ENCODE measurements at regions not wholly inside any gene's neighbourhood (a gene's known extent, or its start where the extent isn't known, plus 50 kb on each side); places are given as distances from the start of the nearest gene placed in this dataset.

GRCh38 chr1:87939444-87939843 lies 610.8 kb downstream of the LMO4 start:
- DNase-seq (ENCODE audit: low read depth): peak; percentile 27
- no peak overlapping the region for H3K4me3 ChIP-seq (ENCODE audit: low read depth, low read length)
- TF ChIP-seq CTCF (IDR thresholded peaks at IDR 0.05; ENCODE audit: insufficient read depth, low read depth, low read length): no peak

- H3K4me3 ChIP-seq (ENCODE audit: low read depth, low read length): no peak overlapping the region
- TF ChIP-seq CTCF (IDR thresholded peaks at IDR 0.05; ENCODE audit: insufficient read depth, low read depth, low read length): no peak
- DNase-seq (ENCODE audit: low read depth): no peak
Measured at GRCh38 chr1:87940421-87940820, 611.7 kb downstream of the LMO4 start.

- no peak for TF ChIP-seq CTCF (IDR thresholded peaks at IDR 0.05; ENCODE audit: insufficient read depth, low read depth, low read length)
- no peak overlapping the region for H3K4me3 ChIP-seq (ENCODE audit: low read depth, low read length)
- no peak for DNase-seq (ENCODE audit: low read depth)
Measured at GRCh38 chr1:87941337-87941946, 612.8 kb downstream of the LMO4 start.

- no peak for TF ChIP-seq CTCF (IDR thresholded peaks at IDR 0.05; ENCODE audit: insufficient read depth, low read depth, low read length)
- no peak overlapping the region for H3K4me3 ChIP-seq (ENCODE audit: low read depth, low read length)
- DNase-seq (ENCODE audit: low read depth): peak; percentile 20
Measured at GRCh38 chr1:87942165-87942564, 613.5 kb downstream of the LMO4 start.

GRCh38 chr1:87949711-87950110 lies 621.0 kb downstream of the LMO4 start:
- no peak for TF ChIP-seq CTCF (IDR thresholded peaks at IDR 0.05; ENCODE audit: insufficient read depth, low read depth, low read length)

GRCh38 chr1:87950369-87950768 lies 621.7 kb downstream of the LMO4 start:
- TF ChIP-seq CTCF (IDR thresholded peaks at IDR 0.05; ENCODE audit: insufficient read depth, low read depth, low read length): no peak
- DNase-seq (ENCODE audit: low read depth): no peak
- H3K4me3 ChIP-seq (ENCODE audit: low read depth, low read length): no peak overlapping the region

More at GRCh38 chr1:87949711-87950110, 621.0 kb downstream of the LMO4 start:
- no peak overlapping the region for H3K4me3 ChIP-seq (ENCODE audit: low read depth, low read length)
- no peak for DNase-seq (ENCODE audit: low read depth)

GRCh38 chr1:87951409-87951808 lies 622.7 kb downstream of the LMO4 start:
- no peak for DNase-seq (ENCODE audit: low read depth)
- no peak overlapping the region for H3K4me3 ChIP-seq (ENCODE audit: low read depth, low read length)
- TF ChIP-seq CTCF (IDR thresholded peaks at IDR 0.05; ENCODE audit: insufficient read depth, low read depth, low read length): no peak
